ENCODE measurements at regions not wholly inside any gene's neighbourhood (a gene's known extent, or its start where the extent isn't known, plus 50 kb on each side); places are given as distances from the start of the nearest gene placed in this dataset.

DNA sequence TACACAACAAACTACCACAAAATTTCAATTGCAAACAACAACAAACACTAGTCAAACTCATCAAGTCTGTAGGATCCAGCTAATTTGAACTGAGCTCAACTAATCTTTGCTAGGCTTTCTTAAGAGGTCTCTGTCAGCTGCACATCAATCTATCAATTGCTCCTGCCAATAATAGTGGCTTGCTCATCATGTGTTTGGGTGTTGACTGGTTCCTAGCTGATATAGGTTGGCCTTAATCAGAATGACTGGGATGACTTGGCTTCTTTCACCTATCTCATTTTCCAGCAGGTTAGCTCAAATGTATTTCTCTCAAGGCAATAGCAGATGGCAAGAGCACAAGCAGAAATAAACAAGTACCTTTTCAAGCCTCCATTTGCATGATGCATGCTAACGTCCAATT lies 370.3 kb upstream of the NFE2L3 start:
- H3K27me3 Mint-ChIP-seq, result peaks cover 0 to 12% of the 10 kb centered on the region in 2 donors

DNA sequence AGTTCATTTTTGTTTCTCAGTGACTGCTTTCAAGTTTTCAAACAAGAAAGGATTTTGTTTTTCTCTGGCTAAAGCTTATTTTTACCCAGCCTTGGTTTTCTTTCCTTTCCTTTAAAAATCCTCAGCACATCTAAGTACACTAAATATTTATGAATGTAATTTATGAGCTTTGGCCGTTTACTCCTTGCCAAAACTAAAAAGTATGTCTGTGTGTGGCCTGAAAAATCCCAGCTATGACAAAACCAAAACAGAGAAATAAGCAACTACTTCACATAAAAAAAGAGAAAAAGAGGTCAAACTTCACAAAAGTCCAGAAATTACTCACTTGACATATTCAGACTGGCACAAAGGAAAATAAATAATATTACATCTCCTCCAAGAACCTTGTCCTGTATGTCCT lies 365.1 kb upstream of the NFE2L3 start:
- H3K4me3 Mint-ChIP-seq, result no peak overlapping the region
- POLR2A ChIA-PET, result no interaction called here
- no peak for DNase-seq
- Histone ChIP-seq H3K4me3 (ENCODE audit: control insufficient read depth in 1 of 2, extremely low read depth in 1 of 2, low read length in 1 of 2) (no peak overlapping the region), H3K36me3 (ENCODE audit: control insufficient read depth in 2 of 2, extremely low read depth in 1 of 2, insufficient read depth in 1 of 2, low read length in 1 of 2) (no peaks in the 10 kb centered on the region), H3K27me3 (replicated peaks in 1 of 2; ENCODE audit: control insufficient read depth in 2 of 2, extremely low read depth in 1 of 2, insufficient read depth in 2 of 2, low read length in 1 of 2) (no peaks in the 10 kb centered on the region), H3K4me1 (ENCODE audit: control insufficient read depth in 1 of 2, extremely low read depth in 1 of 2, insufficient read depth in 2 of 2, low read length in 2 of 2) (no peaks in the 10 kb centered on the region), H3K9me3 (no peaks in the 10 kb centered on the region), H3K27ac (ENCODE audit: low read length) (no peak overlapping the region)
- CTCF ChIA-PET, result no interaction called here
- no peaks in the 10 kb centered on the region for H3K36me3 Mint-ChIP-seq
- H3K9me3 Mint-ChIP-seq, result no peaks in the 10 kb centered on the region
- no CpG with 5 or more reads among the region's 1 CpG for WGBS (ENCODE audit: insufficient coverage)
- ATAC-seq (replicated peaks in 1 of 4), result no peak
- no peak overlapping the region for H3K27ac Mint-ChIP-seq
- H3K4me1 Mint-ChIP-seq, result no peaks in the 10 kb centered on the region
- peaks cover 1 to 14% of the 10 kb centered on the region in 2 donors for H3K27me3 Mint-ChIP-seq

More for the DNA sequence above, 370.3 kb upstream of the NFE2L3 start:
- Mint-ChIP-seq H3K4me3 (no peak overlapping the region), H3K36me3 (no peaks in the 10 kb centered on the region), H3K27ac (no peak overlapping the region), H3K9me3 (no peaks in the 10 kb centered on the region), H3K4me1 (no peaks in the 10 kb centered on the region)
- DNase-seq (no peak), ATAC-seq (replicated peaks in 1 of 4) (no peak)
- no CpG with 5 or more reads among the region's 1 CpG for WGBS (ENCODE audit: insufficient coverage)
- ChIA-PET CTCF (no interaction called here), POLR2A (no interaction called here)
- Histone ChIP-seq H3K36me3 (ENCODE audit: control insufficient read depth in 2 of 2, extremely low read depth in 1 of 2, insufficient read depth in 1 of 2, low read length in 1 of 2) (no peaks in the 10 kb centered on the region), H3K4me3 (ENCODE audit: control insufficient read depth in 1 of 2, extremely low read depth in 1 of 2, low read length in 1 of 2) (no peak overlapping the region), H3K4me1 (ENCODE audit: control insufficient read depth in 1 of 2, extremely low read depth in 1 of 2, insufficient read depth in 2 of 2, low read length in 2 of 2) (no peaks in the 10 kb centered on the region), H3K27ac (ENCODE audit: low read length) (no peak overlapping the region), H3K27me3 (replicated peaks in 1 of 2; ENCODE audit: control insufficient read depth in 2 of 2, extremely low read depth in 1 of 2, insufficient read depth in 2 of 2, low read length in 1 of 2) (no peaks in the 10 kb centered on the region), H3K9me3 (no peaks in the 10 kb centered on the region)

DNA sequence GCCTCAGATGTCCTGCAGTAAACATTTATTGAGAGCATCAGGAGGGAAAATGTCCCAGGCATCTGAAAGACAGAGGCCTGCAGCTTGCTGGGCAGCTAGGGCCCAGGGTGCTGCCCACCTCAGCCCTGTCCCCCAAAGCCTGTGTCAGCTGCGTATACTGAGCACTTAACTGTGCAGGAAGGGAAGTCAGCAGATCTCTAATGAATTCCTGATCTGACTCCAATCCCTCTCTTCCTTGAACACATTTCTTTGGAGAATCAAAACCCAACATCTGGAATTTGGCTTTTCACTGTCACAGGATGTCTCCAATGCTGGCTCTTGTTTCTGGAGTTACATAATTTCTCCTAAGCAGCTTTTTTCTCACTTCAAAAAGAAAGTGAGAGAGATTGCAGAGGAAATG lies 364.7 kb upstream of the NFE2L3 start:
- Mint-ChIP-seq H3K27me3 (peaks cover 1 to 14% of the 10 kb centered on the region in 2 donors), H3K9me3 (no peaks in the 10 kb centered on the region), H3K36me3 (no peaks in the 10 kb centered on the region), H3K4me3 (no peak overlapping the region), H3K27ac (no peak overlapping the region), H3K4me1 (no peaks in the 10 kb centered on the region)
- ChIA-PET POLR2A (no interaction called here), CTCF (no interaction called here)
- DNase-seq (no peak), ATAC-seq (replicated peaks in 1 of 4) (no peak)
- Histone ChIP-seq H3K9me3 (no peaks in the 10 kb centered on the region), H3K27ac (ENCODE audit: low read length) (no peak overlapping the region), H3K36me3 (ENCODE audit: control insufficient read depth in 2 of 2, extremely low read depth in 1 of 2, insufficient read depth in 1 of 2, low read length in 1 of 2) (no peaks in the 10 kb centered on the region), H3K4me1 (ENCODE audit: control insufficient read depth in 1 of 2, extremely low read depth in 1 of 2, insufficient read depth in 2 of 2, low read length in 2 of 2) (no peaks in the 10 kb centered on the region), H3K4me3 (ENCODE audit: control insufficient read depth in 1 of 2, extremely low read depth in 1 of 2, low read length in 1 of 2) (no peak overlapping the region), H3K27me3 (replicated peaks in 1 of 2; ENCODE audit: control insufficient read depth in 2 of 2, extremely low read depth in 1 of 2, insufficient read depth in 2 of 2, low read length in 1 of 2) (no peaks in the 10 kb centered on the region)
- no CpG with 5 or more reads among the region's 1 CpG for WGBS (ENCODE audit: insufficient coverage)

DNA sequence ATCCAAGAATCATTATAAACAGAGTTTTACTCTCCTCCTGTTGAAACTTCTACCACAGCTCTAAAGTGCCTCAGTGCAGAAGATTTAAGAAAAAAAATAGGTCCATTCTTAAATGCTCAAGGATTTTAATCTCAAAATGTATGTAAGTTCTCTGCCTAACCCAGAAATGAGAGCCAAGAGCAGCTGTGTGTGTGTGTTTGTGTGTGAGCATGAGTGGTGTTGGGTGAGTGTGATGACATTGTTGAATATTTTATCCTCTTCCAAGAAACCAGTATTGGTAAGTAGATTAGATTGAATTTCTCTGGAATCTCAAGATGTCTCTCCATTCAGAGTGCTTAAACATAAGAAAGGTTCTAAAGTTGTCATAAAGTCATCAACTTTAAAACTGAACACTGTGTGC lies 363.6 kb upstream of the NFE2L3 start:
- Histone ChIP-seq H3K4me3 (ENCODE audit: control insufficient read depth in 1 of 2, extremely low read depth in 1 of 2, low read length in 1 of 2) (no peak overlapping the region), H3K27ac (ENCODE audit: low read length) (no peak overlapping the region), H3K36me3 (ENCODE audit: control insufficient read depth in 2 of 2, extremely low read depth in 1 of 2, insufficient read depth in 1 of 2, low read length in 1 of 2) (no peaks in the 10 kb centered on the region), H3K27me3 (replicated peaks in 1 of 2; ENCODE audit: control insufficient read depth in 2 of 2, extremely low read depth in 1 of 2, insufficient read depth in 2 of 2, low read length in 1 of 2) (no peaks in the 10 kb centered on the region), H3K9me3 (no peaks in the 10 kb centered on the region), H3K4me1 (ENCODE audit: control insufficient read depth in 1 of 2, extremely low read depth in 1 of 2, insufficient read depth in 2 of 2, low read length in 2 of 2) (no peaks in the 10 kb centered on the region)
- POLR2A ChIA-PET, result no interaction called here
- Mint-ChIP-seq H3K4me1 (no peaks in the 10 kb centered on the region), H3K27ac (no peak overlapping the region), H3K9me3 (no peaks in the 10 kb centered on the region), H3K27me3 (peaks cover 8 to 21% of the 10 kb centered on the region in 2 donors), H3K36me3 (no peaks in the 10 kb centered on the region), H3K4me3 (no peak overlapping the region)
- no peak for DNase-seq
- no peak for ATAC-seq (replicated peaks in 1 of 4)
- CTCF ChIA-PET, result no interaction called here

DNA sequence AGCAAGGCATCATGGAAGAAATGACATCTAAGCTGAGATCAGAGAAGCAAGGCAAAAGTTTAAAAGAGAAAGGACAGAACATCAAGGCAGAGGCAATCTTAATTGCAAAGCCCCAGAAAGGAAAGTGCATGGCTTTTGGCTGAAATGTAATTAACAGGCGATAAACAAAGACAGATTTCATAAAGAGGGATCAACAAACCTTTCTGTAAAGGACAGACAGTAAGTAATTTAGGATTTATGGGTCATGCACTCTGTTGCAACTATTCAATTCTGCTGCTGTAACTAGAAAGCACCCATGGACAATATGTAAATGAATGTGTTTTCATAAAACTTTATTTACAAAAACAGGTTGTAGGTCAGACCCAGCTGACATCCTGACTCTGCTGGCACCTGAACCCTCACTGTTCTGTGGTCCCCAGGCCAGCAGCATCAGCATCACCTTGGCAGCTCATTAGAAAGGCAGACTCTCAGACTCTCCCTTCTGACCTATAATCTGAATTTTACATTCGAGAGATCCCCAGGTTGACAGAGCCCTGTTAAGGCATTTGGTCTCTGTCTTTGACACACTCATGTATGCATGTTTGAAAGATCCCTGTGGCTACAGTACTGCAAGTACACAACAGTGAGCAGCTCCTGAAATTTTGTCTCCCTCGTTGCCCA lies 362.9 kb upstream of the NFE2L3 start:
- H3K4me3 Mint-ChIP-seq, result no peak overlapping the region
- ATAC-seq (replicated peaks in 1 of 4) (no peak), DNase-seq (no peak)
- CTCF ChIA-PET, result no interaction called here
- no peak overlapping the region for H3K27ac Mint-ChIP-seq
- Histone ChIP-seq H3K36me3 (ENCODE audit: control insufficient read depth in 2 of 2, extremely low read depth in 1 of 2, insufficient read depth in 1 of 2, low read length in 1 of 2) (no peaks in the 10 kb centered on the region), H3K4me3 (ENCODE audit: control insufficient read depth in 1 of 2, extremely low read depth in 1 of 2, low read length in 1 of 2) (no peak overlapping the region), H3K27ac (ENCODE audit: low read length) (no peak overlapping the region), H3K27me3 (replicated peaks in 1 of 2; ENCODE audit: control insufficient read depth in 2 of 2, extremely low read depth in 1 of 2, insufficient read depth in 2 of 2, low read length in 1 of 2) (no peaks in the 10 kb centered on the region), H3K4me1 (ENCODE audit: control insufficient read depth in 1 of 2, extremely low read depth in 1 of 2, insufficient read depth in 2 of 2, low read length in 2 of 2) (no peaks in the 10 kb centered on the region), H3K9me3 (no peaks in the 10 kb centered on the region)
- no peaks in the 10 kb centered on the region for H3K36me3 Mint-ChIP-seq
- H3K9me3 Mint-ChIP-seq, result no peaks in the 10 kb centered on the region
- H3K27me3 Mint-ChIP-seq, result peaks cover 11 to 23% of the 10 kb centered on the region in 2 donors
- POLR2A ChIA-PET, result no interaction called here
- WGBS (ENCODE audit: insufficient coverage), result 71% methylated on average over 1 of the region's 3 CpGs
- H3K4me1 Mint-ChIP-seq, result no peaks in the 10 kb centered on the region

DNA sequence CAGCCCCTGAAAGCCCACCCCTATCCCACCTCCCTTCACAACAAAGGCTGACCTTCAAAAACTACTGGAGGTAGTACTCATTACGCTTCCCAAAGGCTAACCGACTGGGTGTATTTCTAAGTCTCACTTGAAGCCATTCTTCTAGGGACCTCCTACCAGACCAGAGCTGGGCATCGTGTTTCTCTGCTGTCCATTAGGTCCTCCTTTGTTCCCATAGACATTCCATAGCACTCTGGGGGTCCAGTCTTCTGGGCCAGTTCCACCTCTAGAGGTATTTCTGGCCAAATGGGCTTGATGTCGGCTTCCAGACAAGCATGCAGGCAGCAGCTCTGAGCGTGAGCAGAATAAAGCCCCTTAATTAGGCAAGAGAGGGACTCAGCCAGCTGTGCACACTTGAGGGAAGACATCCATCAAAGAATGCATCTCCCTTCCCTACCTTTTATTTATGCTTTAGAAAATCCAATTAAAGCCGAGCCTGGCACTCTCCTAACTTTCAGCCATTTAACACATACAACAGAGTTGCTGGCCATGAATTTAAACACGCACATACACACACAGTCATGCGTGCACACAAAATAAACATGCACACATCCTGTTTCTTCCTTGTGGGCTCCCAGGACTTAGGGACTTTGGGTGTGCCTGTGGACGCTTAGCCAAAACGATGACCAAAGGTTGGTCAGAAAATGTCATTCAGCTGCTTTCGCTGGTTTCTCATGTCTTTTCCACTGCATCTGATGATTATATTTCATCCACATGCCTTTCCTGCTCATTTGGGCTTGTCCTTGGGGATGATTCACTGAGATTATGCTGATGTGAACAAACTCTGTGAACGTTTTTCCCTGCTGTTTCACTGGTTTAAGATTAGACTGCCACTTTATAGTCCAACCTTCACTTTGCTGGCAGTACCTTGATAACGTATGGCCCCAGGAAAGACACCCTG lies 362.0 kb upstream of the NFE2L3 start:
- H3K36me3 Mint-ChIP-seq, result no peaks in the 10 kb centered on the region
- peaks cover 17 to 29% of the 10 kb centered on the region in 2 donors for H3K27me3 Mint-ChIP-seq
- CTCF ChIA-PET, result interaction anchor here in 1 of 2 donors (0.5 kb wide), 1 partner anchor 978 kb away, joined by 6 read pairs; no protein-coding TSS in a partner anchor
- no peaks in the 10 kb centered on the region for H3K36me3 ChIP-seq (ENCODE audit: control insufficient read depth in 2 of 2, extremely low read depth in 1 of 2, insufficient read depth in 1 of 2, low read length in 1 of 2)
- H3K4me1 ChIP-seq (ENCODE audit: control insufficient read depth in 1 of 2, extremely low read depth in 1 of 2, insufficient read depth in 2 of 2, low read length in 2 of 2), result no peaks in the 10 kb centered on the region
- H3K9me3 Mint-ChIP-seq, result no peaks in the 10 kb centered on the region
- WGBS (ENCODE audit: insufficient coverage), result 81% methylated on average over 11 of the region's 13 CpGs
- no peak for ATAC-seq (replicated peaks in 1 of 4)
- H3K4me3 ChIP-seq (ENCODE audit: control insufficient read depth in 1 of 2, extremely low read depth in 1 of 2, low read length in 1 of 2), result no peak overlapping the region
- POLR2A ChIA-PET, result no interaction called here
- H3K27me3 ChIP-seq (replicated peaks in 1 of 2; ENCODE audit: control insufficient read depth in 2 of 2, extremely low read depth in 1 of 2, insufficient read depth in 2 of 2, low read length in 1 of 2), result no peaks in the 10 kb centered on the region
- no peak for DNase-seq
- no peak overlapping the region for H3K27ac ChIP-seq (ENCODE audit: low read length)
- no peak overlapping the region for H3K27ac Mint-ChIP-seq
- H3K4me1 Mint-ChIP-seq, result no peaks in the 10 kb centered on the region
- H3K4me3 Mint-ChIP-seq, result no peak overlapping the region
- H3K9me3 ChIP-seq, result no peaks in the 10 kb centered on the region
